ENCODE measurements at regions not wholly inside any gene's neighbourhood (a gene's known extent, or its start where the extent isn't known, plus 50 kb on each side); places are given as distances from the start of the nearest gene placed in this dataset.

- no peak for DNase-seq
These were observed 161.7 kb downstream of the OPA1 start for GRCh38 chr3:193754719-193755118.

- DNase-seq = no peak
These were observed 163.5 kb downstream of the OPA1 start for GRCh38 chr3:193756536-193756935.

- DNase-seq = no peak
These were observed 164.4 kb downstream of the OPA1 start for GRCh38 chr3:193757457-193757856.

- no peak for DNase-seq
These were observed 169.0 kb downstream of the OPA1 start for GRCh38 chr3:193761969-193762368.

DNA sequence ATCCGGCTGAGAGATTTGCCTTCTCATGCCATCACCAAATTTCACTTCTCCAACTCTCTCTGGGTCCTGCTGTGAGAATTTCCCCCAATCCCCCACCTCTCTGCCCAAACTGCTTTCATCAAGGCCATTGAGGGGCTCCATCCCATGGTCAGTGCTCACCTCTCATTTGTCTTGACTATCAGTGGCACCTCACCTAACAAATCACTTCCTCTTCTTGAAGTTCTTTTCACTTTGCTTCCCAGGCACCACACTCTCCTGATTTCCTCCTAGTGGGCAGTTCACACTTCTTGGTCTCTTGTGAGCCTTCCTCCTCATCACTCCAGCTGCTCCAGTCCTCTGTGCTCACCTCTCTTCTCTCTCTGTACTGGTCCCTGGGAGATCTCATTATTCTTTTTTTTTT is 169.6 kb downstream of the OPA1 start:
- DNase-seq = no peak

GRCh38 chr3:193764959-193765358 is 172.0 kb downstream of the OPA1 start:
- DNase-seq = no peak

DNA sequence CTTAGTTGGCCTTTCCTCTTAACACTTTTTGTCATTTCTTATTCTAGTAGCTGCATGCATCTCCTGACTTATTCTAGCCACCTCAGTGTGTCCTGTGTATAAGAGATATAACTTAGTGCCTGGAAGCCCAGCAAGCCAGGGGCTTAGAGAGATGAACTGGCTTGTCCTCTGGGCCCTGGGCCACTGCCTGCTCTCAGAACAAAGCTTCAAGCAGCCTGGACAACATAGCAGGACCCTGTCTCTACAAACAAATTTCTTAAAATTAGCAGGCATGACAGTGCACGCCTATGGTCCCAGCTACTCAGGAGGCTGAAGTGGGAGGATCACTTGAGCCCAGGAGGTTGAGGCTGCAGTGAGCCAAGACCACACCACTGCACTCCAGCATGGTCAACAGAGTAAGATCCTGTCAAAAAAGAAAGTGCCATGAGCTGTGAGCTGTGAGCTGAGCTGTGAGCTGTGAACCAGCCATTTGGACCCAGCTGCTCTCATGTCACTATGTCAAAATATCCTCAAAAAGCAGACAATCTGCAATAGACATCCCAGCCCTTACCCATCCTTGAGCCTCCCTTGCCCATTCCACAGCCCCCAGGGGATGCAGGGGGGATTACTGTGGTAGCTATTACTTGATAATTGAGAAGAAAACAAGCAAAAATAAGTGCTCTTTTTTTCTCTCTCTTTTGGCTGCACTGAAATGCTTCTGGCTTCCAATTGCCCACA is 174.5 kb downstream of the OPA1 start:
- no peak for DNase-seq

DNA sequence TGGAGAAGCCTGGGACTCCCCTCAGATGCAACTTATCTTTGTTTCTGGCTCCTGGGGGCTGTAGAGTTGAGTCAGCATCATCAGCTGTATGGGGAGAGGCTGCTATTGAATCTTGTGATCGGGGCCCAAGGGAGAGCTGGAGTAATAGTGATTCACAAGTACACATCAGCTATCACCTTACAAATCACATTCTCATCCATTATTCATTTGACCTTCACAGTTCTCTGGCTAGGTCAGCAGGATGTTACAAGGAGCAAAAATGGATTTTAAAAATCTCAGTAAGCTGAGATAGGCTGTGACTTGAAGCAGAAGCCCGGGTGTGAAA is 175.0 kb downstream of the OPA1 start:
- DNase-seq = no peak

DNA sequence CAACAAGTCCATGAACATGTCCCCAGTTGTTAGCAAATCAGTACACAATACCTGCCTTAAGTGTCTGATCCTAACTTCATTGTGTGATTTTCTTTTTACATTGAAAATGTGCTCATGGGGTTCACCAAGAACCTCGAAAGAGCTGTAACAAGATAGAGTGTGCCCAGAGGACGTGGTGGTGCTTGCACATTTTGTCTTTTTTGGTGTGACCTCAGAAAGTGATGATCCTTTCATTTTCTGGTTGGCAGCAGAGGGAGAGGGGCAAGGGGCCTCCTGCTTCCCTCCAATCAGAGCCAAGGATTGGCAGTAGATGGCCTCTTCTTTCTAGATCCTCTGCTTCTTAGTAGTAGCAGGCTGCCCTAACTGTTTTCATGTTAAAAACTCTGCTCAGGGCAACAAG is 176.4 kb downstream of the OPA1 start:
- DNase-seq = no peak

- DNase-seq = no peak
These were observed 178.1 kb downstream of the OPA1 start for GRCh38 chr3:193771011-193771652.

- DNase-seq = no peak
These were observed 178.8 kb downstream of the OPA1 start for GRCh38 chr3:193771653-193772421.

DNA sequence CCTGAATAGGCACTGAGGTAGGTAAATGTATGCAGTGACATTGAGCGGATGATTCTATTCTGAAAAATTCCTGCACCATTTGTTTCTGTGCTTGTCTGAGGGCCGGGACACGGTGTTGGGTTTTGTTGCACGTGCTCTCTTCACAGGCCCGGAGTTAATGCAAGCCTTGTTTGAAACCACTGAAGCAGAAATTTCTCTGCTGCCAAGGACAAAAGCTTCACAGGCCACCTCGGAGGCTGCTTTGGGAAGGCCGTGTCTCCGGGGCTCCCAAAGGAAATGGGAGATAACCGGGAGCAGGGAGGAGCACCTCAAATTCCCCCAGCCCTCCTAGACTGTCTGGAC is 179.4 kb downstream of the OPA1 start:
- DNase-seq = no peak

DNA sequence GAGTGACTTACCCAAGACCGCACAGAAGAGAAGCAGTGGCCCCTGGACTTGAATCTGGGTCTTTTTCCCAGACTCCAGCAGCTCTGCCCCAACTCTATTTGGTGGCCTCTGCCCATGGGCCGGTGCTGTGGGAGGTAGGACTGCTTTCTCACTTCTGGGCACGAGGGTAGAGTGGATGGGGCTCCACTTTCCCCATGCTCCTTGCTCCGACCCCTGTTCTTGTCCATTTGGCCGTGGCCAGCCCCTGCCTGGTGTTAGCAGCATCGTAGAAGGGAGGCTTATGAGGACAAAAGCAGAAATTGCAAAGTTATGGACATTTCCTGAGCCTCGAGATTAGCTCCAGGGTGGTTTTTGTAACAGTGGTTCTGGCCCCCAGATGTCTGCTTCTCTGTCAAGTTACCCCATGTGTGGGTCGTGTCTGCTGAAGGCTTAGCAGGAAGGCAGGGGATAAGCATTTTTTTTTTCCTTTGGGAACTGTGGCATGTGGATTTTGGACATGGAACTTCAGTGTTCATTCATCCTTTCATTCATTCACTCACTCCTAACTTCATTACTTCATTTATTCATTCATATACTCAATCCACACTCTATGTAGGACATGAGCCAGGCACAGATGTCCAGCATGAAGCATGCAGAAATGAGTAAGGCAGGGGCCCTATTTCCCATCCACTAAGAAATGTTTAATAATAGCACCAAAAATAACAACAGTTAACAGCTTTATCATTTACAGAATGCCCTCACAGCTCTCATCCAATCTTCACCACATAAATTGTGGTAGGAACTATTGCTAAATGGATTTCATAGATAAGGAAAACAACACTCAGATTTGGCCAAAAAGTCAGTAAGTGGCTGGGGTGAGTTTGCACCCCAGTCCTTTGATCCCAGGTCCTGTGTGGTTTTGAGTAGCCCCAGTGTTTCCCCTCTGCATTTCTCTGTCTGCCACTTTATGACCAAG is 180.5 kb downstream of the OPA1 start:
- DNase-seq = no peak

DNA sequence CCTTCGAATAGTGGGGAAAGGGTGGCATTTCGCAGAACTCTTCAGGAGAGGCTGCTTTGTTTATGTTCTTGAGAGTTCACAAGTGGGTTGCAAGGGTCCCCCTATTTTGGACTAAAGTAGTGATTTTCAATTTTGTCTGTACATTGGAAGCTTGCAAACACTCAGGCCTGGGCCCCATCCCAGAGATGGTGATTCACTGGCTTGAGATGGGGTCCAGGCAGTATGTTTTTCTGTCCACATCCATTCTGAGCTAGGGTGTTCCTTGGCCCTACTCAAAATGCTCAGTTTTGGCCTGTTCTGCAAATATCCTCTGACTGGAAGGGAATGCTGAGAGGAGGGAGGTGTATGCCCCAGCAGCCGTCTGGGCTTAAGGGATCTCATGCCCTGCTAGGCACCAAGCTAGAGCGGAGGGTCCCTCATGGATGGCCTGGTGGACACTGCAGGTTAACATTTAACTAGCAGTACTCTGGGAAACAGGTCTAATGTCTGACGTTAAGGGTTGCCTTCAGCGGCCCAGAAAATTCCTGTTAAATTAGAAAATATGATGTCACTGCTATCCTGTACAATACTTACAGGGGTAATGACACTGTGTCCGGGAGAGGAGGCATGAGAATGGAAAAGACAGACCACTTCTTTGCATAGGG is 181.4 kb downstream of the OPA1 start:
- DNase-seq = no peak

GRCh38 chr3:193774916-193775285 is 181.9 kb downstream of the OPA1 start:
- no peak for DNase-seq

DNA sequence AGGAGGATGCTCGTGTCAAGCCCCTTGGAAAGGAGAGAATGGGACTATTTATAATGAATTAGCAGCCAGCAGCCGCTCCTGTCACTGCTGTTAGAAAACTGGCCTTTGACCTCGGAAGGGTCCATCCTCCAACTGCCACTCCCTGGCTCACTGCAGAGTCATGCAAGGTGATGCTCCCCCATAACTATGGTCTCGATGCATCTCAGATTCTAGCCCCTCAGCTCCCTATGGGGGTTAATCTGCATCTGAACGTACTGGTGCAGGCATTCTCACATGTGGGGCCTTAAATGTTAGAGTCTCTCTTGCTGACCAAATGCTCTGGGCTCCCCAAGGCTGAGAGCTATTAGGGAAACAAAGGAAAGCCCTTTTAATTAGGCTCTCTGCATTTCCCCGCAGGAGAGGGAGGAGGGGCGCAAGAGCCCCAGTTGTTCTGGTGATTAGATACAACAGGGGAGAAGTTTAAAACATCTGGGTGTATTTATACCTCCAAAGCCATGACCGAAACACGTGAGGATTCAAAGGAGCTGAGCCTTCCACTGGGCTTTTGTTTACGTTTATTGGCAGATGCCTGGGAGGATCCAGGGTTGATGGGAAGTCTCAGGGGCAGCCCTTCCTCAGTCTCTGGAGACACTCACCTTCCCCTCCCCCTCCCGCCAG is 182.5 kb downstream of the OPA1 start:
- no peak for DNase-seq

DNA sequence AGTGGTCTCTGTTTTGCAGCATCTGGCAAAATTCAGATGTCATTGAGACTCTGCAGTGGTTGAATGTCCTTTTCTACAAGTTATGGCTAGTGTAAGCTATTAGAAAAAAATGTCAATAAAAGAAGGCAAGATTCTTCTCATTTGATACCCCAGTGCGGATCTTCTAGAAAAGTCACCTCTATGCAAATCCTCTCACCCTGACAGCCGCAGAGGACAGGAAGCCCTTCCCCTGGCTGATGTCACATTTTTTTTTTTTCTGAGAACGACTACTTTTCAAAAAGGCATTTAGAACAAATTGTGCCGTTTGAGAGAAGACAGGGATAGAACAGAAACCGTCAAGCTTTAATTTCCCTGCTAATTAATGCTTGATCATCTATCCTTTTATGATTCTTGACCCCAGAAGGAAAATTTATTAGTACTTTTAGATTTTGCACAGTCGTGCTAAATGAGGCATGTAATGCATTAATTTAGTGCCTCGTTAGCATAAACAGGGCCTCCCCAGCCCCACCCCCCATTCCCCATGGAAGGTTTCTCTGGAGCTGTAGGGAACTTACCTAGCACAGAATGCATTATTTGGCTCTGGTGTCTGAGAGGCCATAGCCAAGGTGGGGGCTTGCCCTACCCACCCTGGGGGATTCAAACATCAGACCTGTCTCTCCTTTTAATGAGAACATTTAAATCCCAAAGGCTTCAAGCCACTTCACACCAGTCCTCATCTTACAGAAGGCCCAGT is 183.8 kb downstream of the OPA1 start:
- no peak for DNase-seq

DNA sequence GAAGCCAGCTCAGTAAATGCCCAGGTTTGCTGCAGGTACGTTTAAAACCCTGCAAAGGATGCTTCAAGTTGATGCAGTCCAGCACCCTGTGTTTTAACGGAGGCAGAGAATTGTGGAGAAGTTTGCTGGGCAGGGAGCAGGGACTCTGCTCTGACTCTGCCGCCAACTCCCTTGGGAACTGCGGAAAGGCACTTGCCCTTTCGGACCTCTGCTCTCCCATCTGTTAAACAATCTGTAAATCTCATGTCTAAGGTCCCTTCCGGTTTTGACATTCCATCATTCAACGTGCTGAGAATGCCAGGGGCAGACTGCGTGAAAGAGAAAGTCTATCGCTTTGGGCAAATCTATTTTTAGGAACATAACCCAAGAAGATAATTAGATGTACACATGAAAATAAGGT is 184.5 kb downstream of the OPA1 start:
- no peak for DNase-seq

- DNase-seq = no peak
These were observed 185.7 kb downstream of the OPA1 start for GRCh38 chr3:193778676-193779075.

DNA sequence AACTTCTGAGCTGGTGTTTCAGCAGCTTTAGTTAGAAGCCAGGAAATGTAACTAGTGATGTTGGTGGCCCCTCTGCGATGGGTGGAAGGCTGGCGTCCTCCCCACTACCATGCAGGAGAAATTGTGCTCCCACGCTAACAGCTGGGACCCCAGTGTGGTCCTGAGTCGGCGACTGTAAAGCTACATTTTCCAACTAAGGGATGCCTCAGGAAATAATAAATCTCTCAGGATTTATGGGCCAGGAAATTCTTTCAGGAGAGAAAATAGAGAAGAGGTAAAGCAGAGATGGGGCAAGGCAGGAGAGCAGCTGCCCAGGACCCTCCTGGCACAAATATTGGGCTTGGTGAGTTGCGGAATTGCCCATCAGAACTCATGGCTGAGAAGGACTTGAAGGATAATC is 186.9 kb downstream of the OPA1 start:
- no peak for DNase-seq

DNA sequence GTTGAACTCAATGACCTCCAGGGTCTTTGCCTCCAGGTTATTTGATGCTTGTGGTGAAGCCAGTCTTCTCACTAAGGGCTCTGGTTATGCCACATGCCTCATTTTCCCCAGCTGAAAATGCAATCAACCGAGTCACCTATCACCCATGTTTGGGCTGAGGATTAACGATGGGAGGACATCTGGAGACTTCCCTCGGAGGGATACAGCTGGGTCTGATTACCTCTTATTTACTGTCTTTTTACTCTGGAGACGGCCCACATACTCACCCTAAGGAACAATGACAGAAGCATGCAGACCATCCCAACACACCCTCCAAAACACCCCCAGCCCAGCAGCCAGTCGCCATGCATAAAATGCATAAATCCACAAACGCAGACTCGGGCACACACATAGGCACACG is 187.4 kb downstream of the OPA1 start:
- no peak for DNase-seq

Data from SHP77 (cell line).